GM18498 (cell line): ENCODE measurements at regions not wholly inside any gene's neighbourhood (a gene's known extent, or its start where the extent isn't known, plus 50 kb on each side); places are given as distances from the start of the nearest gene placed in this dataset.
"Not testable (repeated sequence)": the region's sequence is repeated elsewhere in the genome, so short reads cannot be mapped to it uniquely, and the experiment has no call there.

Source experiments
- ATAC-seq: cut with Tn5 transposase; IDR thresholded peaks from one replicate; pipeline ENCODE4 v1.9.1; 2021; ENCODE audit warnings: mild to moderate bottlenecking, moderate library complexity; ENCODE audit not compliant: unreplicated experiment

- ATAC-seq: no peak
Measured at GRCh38 chr17:33680472-33680871, 387.4 kb upstream of the ASIC2 start.

- no peak for ATAC-seq
Measured at GRCh38 chr17:33682599-33682998, 389.5 kb upstream of the ASIC2 start.

GRCh38 chr17:33684735-33685134 is 391.6 kb upstream of the ASIC2 start:
- ATAC-seq: no peak

DNA sequence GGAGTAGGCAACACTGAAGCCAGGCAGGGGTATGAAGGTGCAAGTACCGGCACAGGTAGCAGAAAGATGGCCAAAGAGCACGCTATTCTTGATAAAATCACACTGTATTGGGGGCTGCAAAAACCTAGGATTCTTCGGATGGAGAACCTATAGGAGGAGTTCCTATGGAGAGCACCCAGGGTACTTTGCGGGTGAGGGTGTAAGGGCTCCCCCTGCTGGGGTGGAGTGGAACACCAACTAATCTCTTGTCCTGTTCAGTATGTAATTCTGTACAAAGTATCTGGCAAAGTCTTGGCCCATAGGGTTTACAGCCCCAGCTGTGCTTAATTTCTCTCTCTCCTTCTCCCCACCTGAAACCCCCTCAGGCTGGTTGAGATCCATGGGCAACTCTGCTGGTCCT is 393.1 kb upstream of the ASIC2 start:
- no peak for ATAC-seq

DNA sequence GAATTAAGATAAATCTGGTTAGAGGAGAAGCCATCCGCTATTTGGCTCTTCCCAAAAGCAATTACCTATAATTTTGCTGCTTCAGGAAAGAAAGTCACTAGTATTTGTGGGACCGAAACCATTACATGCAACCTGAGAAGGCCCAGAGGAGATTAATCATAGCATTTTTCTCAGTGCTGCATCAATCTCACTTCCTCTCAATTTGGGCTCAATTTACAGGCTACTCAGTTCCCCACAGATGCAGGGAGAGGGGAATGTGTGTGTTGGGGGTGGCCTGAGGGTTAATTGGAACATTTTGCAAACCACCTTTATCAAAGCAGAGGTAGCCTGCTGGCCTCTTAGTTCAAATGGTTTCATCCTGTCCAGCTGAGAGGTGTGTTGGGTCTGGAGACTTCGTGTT is 394.7 kb upstream of the ASIC2 start:
- ATAC-seq: no peak

GRCh38 chr17:33688771-33689170 is 395.7 kb upstream of the ASIC2 start:
- ATAC-seq: no peak

GRCh38 chr17:33689725-33690124 is 396.6 kb upstream of the ASIC2 start:
- ATAC-seq: no peak

DNA sequence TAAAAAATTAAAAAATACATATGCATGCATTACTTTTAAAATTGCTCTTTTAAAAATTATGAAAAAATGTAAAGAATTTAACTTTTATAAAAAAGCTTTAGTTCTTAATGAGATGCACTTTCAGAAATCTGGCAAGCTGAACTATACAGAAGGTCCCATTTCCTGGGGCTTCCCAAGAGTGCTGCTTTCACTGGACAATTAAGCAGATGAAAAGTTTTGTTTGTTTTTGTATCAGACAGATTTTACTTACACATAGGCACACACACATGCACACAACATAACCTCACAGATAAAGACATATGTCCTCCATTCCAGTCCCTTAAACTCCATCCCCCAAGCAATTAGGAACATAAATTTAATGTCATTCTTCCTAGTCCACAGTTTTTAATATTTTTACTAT is 402.3 kb upstream of the ASIC2 start:
- no peak for ATAC-seq

GRCh38 chr17:33696102-33696501 is 403.0 kb upstream of the ASIC2 start:
- ATAC-seq: no peak

DNA sequence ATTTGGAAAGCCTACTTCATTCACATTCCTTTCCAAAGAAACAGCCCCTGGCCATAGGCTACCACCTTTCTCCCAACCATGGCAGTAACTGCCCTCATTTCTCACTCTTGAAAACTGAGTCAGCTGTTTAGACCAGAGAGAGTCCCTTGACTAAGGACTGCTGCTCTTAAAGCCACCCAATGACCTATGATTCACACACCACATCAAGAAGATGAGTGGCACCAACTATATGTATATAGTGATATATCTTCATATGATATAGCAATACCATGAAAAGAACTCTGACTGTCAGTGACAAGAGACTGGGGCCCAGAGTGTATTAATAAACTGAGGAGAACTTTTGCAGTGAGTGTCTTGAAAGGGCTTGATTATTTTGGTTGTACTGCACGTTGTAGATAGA is 404.5 kb upstream of the ASIC2 start:
- no peak for ATAC-seq

DNA sequence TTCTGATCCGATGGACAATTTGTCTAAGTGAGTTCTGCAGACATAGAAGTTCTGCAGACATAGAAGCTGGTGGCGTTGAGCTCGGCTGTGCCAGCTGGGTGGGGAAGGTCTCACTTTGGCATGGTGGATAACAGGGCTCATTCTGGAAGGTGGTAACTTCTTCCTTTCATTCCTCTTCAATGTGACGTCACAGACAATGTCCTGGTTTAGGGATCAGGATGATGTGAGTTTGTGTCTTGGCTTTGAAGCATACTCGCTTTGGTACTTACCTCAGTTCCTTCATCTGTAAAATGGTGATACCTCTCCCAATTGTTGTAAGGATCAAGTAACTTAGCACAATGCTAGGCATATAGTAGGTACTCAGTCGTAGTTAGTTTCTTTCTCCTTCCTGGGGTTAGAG is 408.8 kb upstream of the ASIC2 start:
- ATAC-seq: no peak

DNA sequence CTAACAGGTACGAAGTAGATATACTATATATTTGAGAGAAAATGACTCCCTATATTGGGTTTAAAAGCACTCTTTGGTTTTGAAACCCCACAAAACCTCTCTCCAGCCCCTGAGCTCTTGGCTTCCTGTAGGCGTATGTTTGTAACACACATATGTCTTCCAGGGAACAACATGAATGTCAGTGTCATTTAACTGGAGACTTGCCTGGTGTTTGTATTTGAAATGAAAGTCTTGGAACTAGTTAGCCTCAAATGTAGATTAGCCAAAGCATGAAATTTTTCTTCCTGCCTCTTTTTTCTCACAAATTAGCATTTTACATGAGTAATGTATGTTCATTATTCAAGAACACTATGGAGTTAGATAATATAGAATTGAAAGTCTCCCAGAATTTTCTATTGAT is 411.8 kb upstream of the ASIC2 start:
- no peak for ATAC-seq

DNA sequence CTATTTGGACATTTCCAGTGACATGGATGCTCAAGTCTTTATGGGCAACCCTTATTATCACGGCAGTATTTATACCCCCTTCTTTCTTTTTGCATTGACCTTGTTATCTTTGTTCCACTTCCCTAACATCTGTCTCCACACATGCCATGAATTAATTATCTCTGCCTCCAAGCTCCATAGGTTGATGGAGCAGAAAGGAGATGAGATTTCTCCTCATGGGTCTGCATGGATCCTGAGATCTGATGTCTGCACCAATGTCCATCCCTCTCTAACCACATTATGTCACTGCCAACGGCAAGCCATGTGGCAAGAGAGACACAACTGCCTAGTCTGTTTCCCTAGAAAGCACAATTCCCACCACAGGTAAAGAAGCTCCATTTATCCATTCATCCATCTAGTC is 416.8 kb upstream of the ASIC2 start:
- ATAC-seq: no peak

DNA sequence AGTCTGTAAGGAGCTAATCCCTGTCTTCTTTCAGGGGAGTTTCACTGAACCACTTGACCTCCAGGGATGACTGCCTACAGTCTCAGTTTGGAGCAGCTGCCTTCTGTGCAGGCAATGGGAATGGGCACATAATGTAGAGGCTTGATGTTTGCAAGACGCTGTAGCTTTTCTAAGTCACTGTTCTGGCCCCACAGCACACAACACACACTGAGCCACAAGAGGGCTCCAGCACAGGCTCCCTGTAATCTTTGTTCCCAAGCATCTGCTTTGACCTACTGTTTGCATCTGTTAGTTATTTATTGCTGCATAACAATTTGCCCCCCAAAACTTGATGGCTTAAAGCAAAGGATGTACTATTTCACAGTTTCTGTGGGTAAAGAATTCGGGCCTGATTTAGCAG is 419.0 kb upstream of the ASIC2 start:
- no peak for ATAC-seq

DNA sequence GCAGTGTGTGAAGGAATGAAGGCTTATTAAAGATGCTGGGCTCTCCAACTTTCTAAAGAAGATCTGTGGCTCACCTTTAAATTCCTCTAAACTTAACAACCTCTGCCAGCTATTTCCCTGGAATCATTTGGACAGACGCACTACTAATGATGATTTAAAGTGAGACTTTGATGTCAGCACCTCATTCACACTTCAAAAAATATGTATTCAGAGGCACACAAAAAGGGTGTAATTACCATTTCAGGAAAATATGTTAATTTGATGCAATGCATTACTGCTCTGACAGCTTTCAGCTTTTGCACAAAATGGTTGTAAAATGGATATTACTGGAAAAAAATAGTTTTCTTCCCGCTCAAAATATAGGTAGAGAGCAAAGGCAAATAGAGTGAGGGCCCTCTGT is 423.9 kb upstream of the ASIC2 start:
- ATAC-seq: no peak

DNA sequence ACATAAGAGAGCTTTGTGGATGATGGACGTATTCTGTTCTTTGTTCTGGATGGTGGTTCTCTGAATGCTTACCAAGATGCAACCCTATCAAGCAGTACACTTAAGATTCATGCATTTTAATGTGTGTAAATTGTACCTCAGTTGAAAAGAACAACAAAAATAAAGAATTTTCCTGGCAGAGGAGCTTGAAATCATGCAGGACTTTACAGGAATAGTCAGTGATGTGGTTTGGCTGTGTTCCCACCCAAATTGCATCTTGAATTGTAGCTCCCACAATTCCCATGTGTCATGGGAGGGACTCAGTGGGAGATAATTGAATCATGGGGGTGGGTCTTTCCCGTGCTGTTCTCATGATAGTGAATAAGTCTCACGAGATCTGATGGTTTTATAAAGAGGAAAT is 430.6 kb upstream of the ASIC2 start:
- not testable (repeated sequence) for ATAC-seq

DNA sequence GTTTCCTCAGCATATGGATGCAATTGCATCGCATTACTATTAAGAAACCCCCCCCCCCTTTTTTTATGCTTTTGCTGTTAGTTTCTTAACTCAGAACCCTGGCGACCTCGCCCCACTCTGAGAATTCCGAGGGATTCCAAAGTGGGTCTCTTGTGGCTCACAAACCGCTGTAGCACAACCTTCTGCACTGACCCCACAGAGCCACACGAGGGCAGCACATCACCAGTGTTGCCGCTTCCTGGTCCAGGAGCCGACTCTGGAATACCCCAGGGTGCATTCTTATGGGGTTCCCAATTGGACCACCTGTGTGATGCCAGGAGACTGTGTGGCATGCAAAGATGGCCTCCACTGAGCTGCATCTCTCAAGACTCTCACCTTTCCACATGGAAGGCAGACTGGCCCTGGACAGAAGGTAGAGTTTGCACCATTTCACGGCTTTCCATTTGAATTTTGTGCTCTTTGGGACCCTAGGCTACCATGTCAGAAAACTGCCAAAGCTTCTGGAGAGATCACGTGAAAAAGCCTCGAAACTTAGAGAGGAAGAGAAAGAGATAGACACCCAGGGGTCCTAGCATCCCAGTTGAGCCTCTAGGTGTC is 432.7 kb upstream of the ASIC2 start:
- ATAC-seq: no peak

GRCh38 chr17:33730131-33730530 is 437.0 kb upstream of the ASIC2 start:
- no peak for ATAC-seq

GRCh38 chr17:33732116-33732515 is 439.0 kb upstream of the ASIC2 start:
- no peak for ATAC-seq

- ATAC-seq: no peak
Measured at GRCh38 chr17:33739714-33740113, 446.6 kb upstream of the ASIC2 start.

DNA sequence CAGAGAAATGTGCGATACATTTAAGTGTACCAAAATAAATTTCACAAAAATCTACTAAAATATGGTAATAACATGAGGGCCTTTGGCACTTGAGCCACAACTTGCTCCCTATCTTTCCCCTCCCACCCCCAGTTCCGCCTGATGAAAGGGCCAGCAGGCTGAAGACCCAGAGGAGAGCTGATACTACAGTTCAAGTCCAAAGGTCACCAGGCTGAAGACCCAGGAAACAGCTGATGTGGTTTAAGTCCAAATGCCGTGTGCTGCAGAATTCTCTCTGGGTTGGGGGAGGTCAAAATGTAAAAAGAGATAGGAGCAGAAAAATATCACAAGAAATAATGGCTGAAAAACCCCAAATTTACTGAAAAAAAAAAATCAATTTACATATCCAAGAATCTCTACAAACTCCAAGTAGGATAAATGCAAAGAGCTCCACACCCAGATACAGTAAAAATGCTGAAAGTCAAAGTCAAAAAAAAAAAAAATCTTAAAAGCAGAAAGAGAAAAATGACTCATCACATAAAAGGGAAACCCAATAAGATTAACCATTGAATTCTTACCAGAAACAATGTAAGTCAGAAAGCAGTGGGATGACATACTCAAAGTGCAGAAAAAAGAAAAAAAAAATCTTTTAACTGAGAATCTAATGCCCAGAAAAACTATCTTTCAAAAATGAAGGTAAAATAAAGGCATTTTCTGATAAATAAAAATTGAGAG is 452.1 kb upstream of the ASIC2 start:
- ATAC-seq: no peak

DNA sequence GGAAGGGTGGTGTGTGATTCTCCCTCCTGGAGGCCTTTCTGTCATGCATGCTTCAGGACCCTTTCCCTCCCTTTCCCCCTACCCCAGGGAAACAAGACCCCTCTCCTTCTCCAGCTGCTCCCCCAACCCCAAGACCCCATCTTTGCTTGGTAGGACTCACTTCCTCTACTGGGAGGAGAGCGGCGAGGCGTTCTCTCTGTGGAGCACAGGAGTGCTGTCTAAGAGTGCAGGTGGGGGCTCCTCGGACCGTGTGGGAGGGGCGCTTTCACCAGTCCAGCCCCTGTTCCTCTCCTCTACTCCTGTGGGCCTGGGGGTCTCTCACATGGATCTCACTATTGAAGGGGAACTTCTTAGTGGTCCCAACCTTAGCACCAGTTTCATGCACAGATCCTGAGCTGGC is 456.1 kb upstream of the ASIC2 start:
- ATAC-seq: no peak
